ENCODE measurements at regions not wholly inside any gene's neighbourhood (a gene's known extent, or its start where the extent isn't known, plus 50 kb on each side); places are given as distances from the start of the nearest gene placed in this dataset.

GRCh38 chr18:51453594-51453993 is 256.1 kb upstream of the MEX3C start:
- TF ChIP-seq CTCF (IDR thresholded peaks at IDR 0.05; ENCODE audit: low read depth, low read length): no peak
- no peak for TF ChIP-seq EZH2phosphoT487 (IDR thresholded peaks at IDR 0.05; ENCODE audit: low read depth)
- Histone ChIP-seq H3K4me2 (ENCODE audit: low read length) (no peak overlapping the region), H2AFZ (ENCODE audit: low read depth, low read length) (no peak overlapping the region), H3K36me3 (replicated peaks; ENCODE audit: low read depth, low read length) (no peaks in the 10 kb centered on the region), H3K4me1 (ENCODE audit: low read length) (no peaks in the 10 kb centered on the region), H3K79me2 (ENCODE audit: low read length) (no peaks in the 10 kb centered on the region), H3K9ac (ENCODE audit: low read length) (no peak overlapping the region), H3K9me3 (ENCODE audit: insufficient read depth, low read length) (no peaks in the 10 kb centered on the region), H3K4me3 (ENCODE audit: low read length) (no peak overlapping the region), H3K27me3 (ENCODE audit: low read depth, low read length) (peaks cover 9% of the 10 kb centered on the region), H4K20me1 (ENCODE audit: insufficient read depth, low read length) (no peaks in the 10 kb centered on the region), H3K27ac (ENCODE audit: low read length) (no peak overlapping the region)

GRCh38 chr18:51458861-51459260 is 261.4 kb upstream of the MEX3C start:
- Histone ChIP-seq H3K4me3 (ENCODE audit: low read length) (no peak overlapping the region), H3K27ac (ENCODE audit: low read length) (no peak overlapping the region), H3K9me3 (ENCODE audit: insufficient read depth, low read length) (no peaks in the 10 kb centered on the region), H3K27me3 (ENCODE audit: low read depth, low read length) (no peaks in the 10 kb centered on the region), H3K79me2 (ENCODE audit: low read length) (no peaks in the 10 kb centered on the region), H3K36me3 (replicated peaks; ENCODE audit: low read depth, low read length) (no peaks in the 10 kb centered on the region), H3K4me2 (ENCODE audit: low read length) (no peak overlapping the region), H3K4me1 (ENCODE audit: low read length) (no peaks in the 10 kb centered on the region), H4K20me1 (ENCODE audit: insufficient read depth, low read length) (no peaks in the 10 kb centered on the region), H2AFZ (ENCODE audit: low read depth, low read length) (no peak overlapping the region), H3K9ac (ENCODE audit: low read length) (no peak overlapping the region)
- TF ChIP-seq CTCF (IDR thresholded peaks at IDR 0.05; ENCODE audit: low read depth, low read length): no peak
- no peak for TF ChIP-seq EZH2phosphoT487 (IDR thresholded peaks at IDR 0.05; ENCODE audit: low read depth)

GRCh38 chr18:51461956-51462355 is 264.5 kb upstream of the MEX3C start:
- Histone ChIP-seq H3K9ac (ENCODE audit: low read length) (no peak overlapping the region), H3K4me1 (ENCODE audit: low read length) (no peaks in the 10 kb centered on the region), H3K4me3 (ENCODE audit: low read length) (no peak overlapping the region), H3K4me2 (ENCODE audit: low read length) (no peak overlapping the region), H4K20me1 (ENCODE audit: insufficient read depth, low read length) (no peaks in the 10 kb centered on the region), H3K9me3 (ENCODE audit: insufficient read depth, low read length) (no peaks in the 10 kb centered on the region), H2AFZ (ENCODE audit: low read depth, low read length) (no peak overlapping the region), H3K27ac (ENCODE audit: low read length) (no peak overlapping the region), H3K27me3 (ENCODE audit: low read depth, low read length) (no peaks in the 10 kb centered on the region), H3K79me2 (ENCODE audit: low read length) (no peaks in the 10 kb centered on the region), H3K36me3 (replicated peaks; ENCODE audit: low read depth, low read length) (no peaks in the 10 kb centered on the region)
- TF ChIP-seq CTCF (IDR thresholded peaks at IDR 0.05; ENCODE audit: low read depth, low read length): no peak
- no peak for TF ChIP-seq EZH2phosphoT487 (IDR thresholded peaks at IDR 0.05; ENCODE audit: low read depth)

- Histone ChIP-seq H2AFZ (ENCODE audit: low read depth, low read length) (no peak overlapping the region), H3K9me3 (ENCODE audit: insufficient read depth, low read length) (peaks cover 5% of the 10 kb centered on the region; the same call in 1 of the 2 replicates), H4K20me1 (ENCODE audit: insufficient read depth, low read length) (no peaks in the 10 kb centered on the region), H3K27me3 (ENCODE audit: low read depth, low read length) (no peaks in the 10 kb centered on the region), H3K79me2 (ENCODE audit: low read length) (no peaks in the 10 kb centered on the region), H3K36me3 (replicated peaks; ENCODE audit: low read depth, low read length) (no peaks in the 10 kb centered on the region), H3K4me1 (ENCODE audit: low read length) (no peaks in the 10 kb centered on the region), H3K9ac (ENCODE audit: low read length) (no peak overlapping the region), H3K4me2 (ENCODE audit: low read length) (no peak overlapping the region), H3K4me3 (ENCODE audit: low read length) (no peak overlapping the region), H3K27ac (ENCODE audit: low read length) (no peak overlapping the region)
- TF ChIP-seq CTCF (IDR thresholded peaks at IDR 0.05; ENCODE audit: low read depth, low read length): no peak
- no peak for TF ChIP-seq EZH2phosphoT487 (IDR thresholded peaks at IDR 0.05; ENCODE audit: low read depth)
These were observed 266.1 kb upstream of the MEX3C start for GRCh38 chr18:51463483-51464136.
